ENCODE measurements at regions not wholly inside any gene's neighbourhood (a gene's known extent, or its start where the extent isn't known, plus 50 kb on each side); places are given as distances from the start of the nearest gene placed in this dataset.

DNA sequence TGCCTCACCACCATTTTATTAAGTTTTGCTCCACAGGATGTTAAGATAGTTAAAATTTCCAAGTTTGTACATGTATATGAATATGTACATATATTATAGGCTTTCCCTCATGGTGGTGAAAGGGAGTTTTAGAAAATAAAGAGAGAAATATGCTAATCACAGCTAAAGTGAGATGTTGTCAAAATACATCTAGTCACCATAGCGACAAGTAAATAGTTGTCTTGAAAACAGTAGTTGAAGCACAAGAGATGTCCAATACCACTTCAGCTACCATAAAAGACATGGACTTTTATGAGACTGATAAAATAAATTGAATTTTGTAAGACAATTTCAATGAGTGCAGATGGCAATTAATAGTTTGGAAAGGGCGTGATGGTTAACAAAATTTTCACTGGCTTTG, 1600.0 kb downstream of the BRINP3 start (continued):
- TF ChIP-seq, protein P1, sequence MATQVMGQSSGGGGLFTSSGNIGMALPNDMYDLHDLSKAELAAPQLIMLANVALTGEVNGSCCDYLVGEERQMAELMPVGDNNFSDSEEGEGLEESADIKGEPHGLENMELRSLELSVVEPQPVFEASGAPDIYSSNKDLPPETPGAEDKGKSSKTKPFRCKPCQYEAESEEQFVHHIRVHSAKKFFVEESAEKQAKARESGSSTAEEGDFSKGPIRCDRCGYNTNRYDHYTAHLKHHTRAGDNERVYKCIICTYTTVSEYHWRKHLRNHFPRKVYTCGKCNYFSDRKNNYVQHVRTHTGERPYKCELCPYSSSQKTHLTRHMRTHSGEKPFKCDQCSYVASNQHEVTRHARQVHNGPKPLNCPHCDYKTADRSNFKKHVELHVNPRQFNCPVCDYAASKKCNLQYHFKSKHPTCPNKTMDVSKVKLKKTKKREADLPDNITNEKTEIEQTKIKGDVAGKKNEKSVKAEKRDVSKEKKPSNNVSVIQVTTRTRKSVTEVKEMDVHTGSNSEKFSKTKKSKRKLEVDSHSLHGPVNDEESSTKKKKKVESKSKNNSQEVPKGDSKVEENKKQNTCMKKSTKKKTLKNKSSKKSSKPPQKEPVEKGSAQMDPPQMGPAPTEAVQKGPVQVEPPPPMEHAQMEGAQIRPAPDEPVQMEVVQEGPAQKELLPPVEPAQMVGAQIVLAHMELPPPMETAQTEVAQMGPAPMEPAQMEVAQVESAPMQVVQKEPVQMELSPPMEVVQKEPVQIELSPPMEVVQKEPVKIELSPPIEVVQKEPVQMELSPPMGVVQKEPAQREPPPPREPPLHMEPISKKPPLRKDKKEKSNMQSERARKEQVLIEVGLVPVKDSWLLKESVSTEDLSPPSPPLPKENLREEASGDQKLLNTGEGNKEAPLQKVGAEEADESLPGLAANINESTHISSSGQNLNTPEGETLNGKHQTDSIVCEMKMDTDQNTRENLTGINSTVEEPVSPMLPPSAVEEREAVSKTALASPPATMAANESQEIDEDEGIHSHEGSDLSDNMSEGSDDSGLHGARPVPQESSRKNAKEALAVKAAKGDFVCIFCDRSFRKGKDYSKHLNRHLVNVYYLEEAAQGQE (IDR thresholded peaks at IDR 0.05): no peak
- TF ChIP-seq NR2F2 (IDR thresholded peaks at IDR 0.05) (no peak), HNF4G (IDR thresholded peaks at IDR 0.05) (no peak), RAD21 (IDR thresholded peaks at IDR 0.05) (no peak), FOXA2 (IDR thresholded peaks at IDR 0.05) (no peak), JUND (IDR thresholded peaks at IDR 0.05) (no peak), YY1 (IDR thresholded peaks at IDR 0.05) (no peak), HNF4A (conservative IDR thresholded peaks at IDR 0.05) (no peak), EGR1 (IDR thresholded peaks at IDR 0.05; ENCODE audit: low read depth in 2 of 2) (no peak)
- TF ChIP-seq, protein P2, sequence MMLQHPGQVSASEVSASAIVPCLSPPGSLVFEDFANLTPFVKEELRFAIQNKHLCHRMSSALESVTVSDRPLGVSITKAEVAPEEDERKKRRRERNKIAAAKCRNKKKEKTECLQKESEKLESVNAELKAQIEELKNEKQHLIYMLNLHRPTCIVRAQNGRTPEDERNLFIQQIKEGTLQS (IDR thresholded peaks at IDR 0.05): no peak

DNA sequence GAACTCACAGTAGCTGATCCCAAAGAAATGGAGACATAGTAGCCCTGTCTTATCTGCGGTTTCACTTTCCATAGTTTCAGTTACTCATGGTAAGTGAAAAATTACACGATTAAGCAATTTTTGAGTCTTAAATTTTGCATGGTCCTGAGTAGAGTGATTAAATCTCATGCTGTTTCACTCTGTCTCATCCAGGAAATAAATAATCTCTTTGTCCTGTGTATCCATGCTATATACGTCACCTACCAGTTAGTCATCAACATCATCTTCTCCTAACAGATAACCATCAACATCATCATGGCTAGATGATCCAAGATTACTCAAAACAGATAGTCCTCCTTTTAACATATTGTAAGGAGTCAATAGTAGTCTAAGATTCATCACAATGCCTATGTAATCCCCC, 1589.3 kb downstream of the BRINP3 start:
- DNase-seq (ENCODE audit: low spot score): no peak
- H3K9ac ChIP-seq (ENCODE audit: low read depth in 1 of 2, low read length in 2 of 2): no peak overlapping the region
- WGBS: 55% methylated on average over 3 of the region's 3 CpGs
- TF ChIP-seq FOXA2 (IDR thresholded peaks at IDR 0.05) (no peak), TAF1 (conservative IDR thresholded peaks at IDR 0.05) (no peak)
- TF ChIP-seq, protein P3, sequence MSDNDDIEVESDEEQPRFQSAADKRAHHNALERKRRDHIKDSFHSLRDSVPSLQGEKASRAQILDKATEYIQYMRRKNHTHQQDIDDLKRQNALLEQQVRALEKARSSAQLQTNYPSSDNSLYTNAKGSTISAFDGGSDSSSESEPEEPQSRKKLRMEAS (IDR thresholded peaks at IDR 0.05): no peak
- no peak overlapping the region for H3K27ac ChIP-seq (ENCODE audit: low read depth in 1 of 2, low read length in 2 of 2)
- no peak overlapping the region for H3K4me3 ChIP-seq (ENCODE audit: low read depth in 1 of 3, low read length in 3 of 3)
- H3K4me1 ChIP-seq (ENCODE audit: control insufficient read depth in 4 of 4, insufficient read depth in 4 of 4, low read length in 3 of 4): no peaks in the 10 kb centered on the region
- H3K27me3 ChIP-seq (ENCODE audit: control insufficient read depth in 4 of 4, insufficient read depth in 4 of 4, low read length in 3 of 4): no peaks in the 10 kb centered on the region
- H3K9me3 ChIP-seq (ENCODE audit: control insufficient read depth in 4 of 4, low read length in 3 of 4): no peaks in the 10 kb centered on the region
- H3K36me3 ChIP-seq (ENCODE audit: control insufficient read depth in 4 of 4, insufficient read depth in 3 of 4, low read depth in 1 of 4, low read length in 3 of 4): no peaks in the 10 kb centered on the region

DNA sequence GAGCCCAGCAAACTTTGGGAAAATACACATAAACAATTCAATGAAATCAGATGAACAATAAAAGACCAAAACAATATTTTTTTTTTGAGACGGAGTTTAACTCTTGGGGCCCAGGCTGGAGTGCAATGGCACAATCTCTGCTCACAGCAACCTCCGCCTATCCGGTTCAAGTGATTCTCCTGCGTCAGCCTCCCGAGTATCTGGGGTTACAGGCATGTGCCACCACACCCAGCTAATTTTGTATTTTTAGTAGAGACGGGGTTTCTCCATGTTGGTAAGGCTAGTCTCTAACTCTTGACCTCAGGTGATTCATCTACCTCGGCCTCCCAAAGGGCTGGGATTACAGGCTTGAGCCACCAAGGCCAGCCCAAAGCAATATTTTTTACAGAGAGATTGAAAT, 1588.5 kb downstream of the BRINP3 start:
- no peak for TF ChIP-seq HNF4A (conservative IDR thresholded peaks at IDR 0.05)
- TF ChIP-seq, protein P4, sequence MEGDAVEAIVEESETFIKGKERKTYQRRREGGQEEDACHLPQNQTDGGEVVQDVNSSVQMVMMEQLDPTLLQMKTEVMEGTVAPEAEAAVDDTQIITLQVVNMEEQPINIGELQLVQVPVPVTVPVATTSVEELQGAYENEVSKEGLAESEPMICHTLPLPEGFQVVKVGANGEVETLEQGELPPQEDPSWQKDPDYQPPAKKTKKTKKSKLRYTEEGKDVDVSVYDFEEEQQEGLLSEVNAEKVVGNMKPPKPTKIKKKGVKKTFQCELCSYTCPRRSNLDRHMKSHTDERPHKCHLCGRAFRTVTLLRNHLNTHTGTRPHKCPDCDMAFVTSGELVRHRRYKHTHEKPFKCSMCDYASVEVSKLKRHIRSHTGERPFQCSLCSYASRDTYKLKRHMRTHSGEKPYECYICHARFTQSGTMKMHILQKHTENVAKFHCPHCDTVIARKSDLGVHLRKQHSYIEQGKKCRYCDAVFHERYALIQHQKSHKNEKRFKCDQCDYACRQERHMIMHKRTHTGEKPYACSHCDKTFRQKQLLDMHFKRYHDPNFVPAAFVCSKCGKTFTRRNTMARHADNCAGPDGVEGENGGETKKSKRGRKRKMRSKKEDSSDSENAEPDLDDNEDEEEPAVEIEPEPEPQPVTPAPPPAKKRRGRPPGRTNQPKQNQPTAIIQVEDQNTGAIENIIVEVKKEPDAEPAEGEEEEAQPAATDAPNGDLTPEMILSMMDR (IDR thresholded peaks at IDR 0.05; ENCODE audit: low read depth, low read length, missing input control): no peak
- no peak for TF ChIP-seq HNF4G (IDR thresholded peaks at IDR 0.05)
- no peak for TF ChIP-seq NR2F2 (IDR thresholded peaks at IDR 0.05)
- no peak for TF ChIP-seq RAD21 (IDR thresholded peaks at IDR 0.05)
- Histone ChIP-seq H3K27me3 (ENCODE audit: control insufficient read depth in 4 of 4, insufficient read depth in 4 of 4, low read length in 3 of 4) (no peaks in the 10 kb centered on the region), H3K9me3 (ENCODE audit: control insufficient read depth in 4 of 4, low read length in 3 of 4) (no peaks in the 10 kb centered on the region), H3K4me3 (ENCODE audit: low read depth in 1 of 3, low read length in 3 of 3) (no peak overlapping the region), H3K9ac (ENCODE audit: low read depth in 1 of 2, low read length in 2 of 2) (no peak overlapping the region), H3K27ac (ENCODE audit: low read depth in 1 of 2, low read length in 2 of 2) (no peak overlapping the region), H3K36me3 (ENCODE audit: control insufficient read depth in 4 of 4, insufficient read depth in 3 of 4, low read depth in 1 of 4, low read length in 3 of 4) (no peaks in the 10 kb centered on the region), H3K4me1 (ENCODE audit: control insufficient read depth in 4 of 4, insufficient read depth in 4 of 4, low read length in 3 of 4) (no peaks in the 10 kb centered on the region)
- no peak for DNase-seq (ENCODE audit: low spot score)
- WGBS: 80% methylated on average over 7 of the region's 7 CpGs

Measured in liver (tissue), 8 donors.